Chondrocyte (in vitro differentiated cells): ENCODE measurements at regions not wholly inside any gene's neighbourhood (a gene's known extent, or its start where the extent isn't known, plus 50 kb on each side); places are given as distances from the start of the nearest gene placed in this dataset.
"Not testable (repeated sequence)": the region's sequence is repeated elsewhere in the genome, so short reads cannot be mapped to it uniquely, and the experiment has no call there.

ENCODE experiments used
- DNase-seq: peaks from one replicate; pipeline ENCODE4 v3.0.0; 2021; ENCODE audit warnings: mixed read lengths, low spot score
- H3K27ac Mint-ChIP-seq: one replicate; pipeline ENCODE4 v1.8.0; 2021; ENCODE audit warnings: mild to moderate bottlenecking, moderate library complexity, mixed read lengths; ENCODE audit not compliant: unreplicated experiment
- H3K27me3 Mint-ChIP-seq: 2 replicates; pipeline ENCODE4 v1.8.0; 2021; ENCODE audit warnings: low read depth, mixed read lengths
- H3K36me3 Mint-ChIP-seq: 2 replicates; pipeline ENCODE4 v1.8.0; 2021; ENCODE audit warnings: low read depth, mixed read lengths
- H3K4me1 Mint-ChIP-seq: 2 replicates; pipeline ENCODE4 v1.8.0; 2021; ENCODE audit warnings: low read depth, mild to moderate bottlenecking, mixed read lengths
- H3K4me3 Mint-ChIP-seq: one replicate; pipeline ENCODE4 v1.8.0; 2021; ENCODE audit warnings: mild to moderate bottlenecking, moderate library complexity, mixed read lengths; ENCODE audit not compliant: unreplicated experiment
- H3K9me3 Mint-ChIP-seq: 2 replicates; pipeline ENCODE4 v1.8.0; 2021; ENCODE audit warnings: low read depth, mixed read lengths
- CTCF ChIP-seq: fragments of 200-600 bp; sonication (generic); IDR thresholded peaks from 2 replicates; pipeline ENCODE4 v1.5.0; 2021; ENCODE audit warnings: antibody characterized with exemption, mild to moderate bottlenecking, moderate library complexity

GRCh38 chr6:21340573-21340972, 253.0 kb upstream of the SOX4 start:
- H3K27ac Mint-ChIP-seq, result no peak overlapping the region
- H3K9me3 Mint-ChIP-seq, result peaks cover 5% of the 10 kb centered on the region
- TF ChIP-seq CTCF, result no peak
- peaks cover 3% of the 10 kb centered on the region for H3K36me3 Mint-ChIP-seq
- no peak overlapping the region for H3K4me3 Mint-ChIP-seq
- H3K27me3 Mint-ChIP-seq, result no peaks in the 10 kb centered on the region
- DNase-seq, result no peak
- no peaks in the 10 kb centered on the region for H3K4me1 Mint-ChIP-seq

GRCh38 chr6:21341910-21342309, 251.6 kb upstream of the SOX4 start:
- Mint-ChIP-seq H3K4me1 (no peaks in the 10 kb centered on the region), H3K27me3 (no peaks in the 10 kb centered on the region), H3K27ac (no peak overlapping the region), H3K4me3 (no peak overlapping the region), H3K36me3 (peaks cover 3% of the 10 kb centered on the region), H3K9me3 (peaks cover 5% of the 10 kb centered on the region)
- no peak for TF ChIP-seq CTCF
- DNase-seq, result no peak

GRCh38 chr6:21342501-21342900, 251.1 kb upstream of the SOX4 start:
- Mint-ChIP-seq H3K4me3 (no peak overlapping the region), H3K27ac (no peak overlapping the region), H3K4me1 (no peaks in the 10 kb centered on the region), H3K27me3 (no peaks in the 10 kb centered on the region), H3K9me3 (no peaks in the 10 kb centered on the region), H3K36me3 (no peaks in the 10 kb centered on the region)
- no peak for TF ChIP-seq CTCF
- no peak for DNase-seq

GRCh38 chr6:21345704-21346103, 247.8 kb upstream of the SOX4 start:
- H3K36me3 Mint-ChIP-seq, H3K9me3 Mint-ChIP-seq, DNase-seq, H3K4me3 Mint-ChIP-seq, H3K27me3 Mint-ChIP-seq, H3K27ac Mint-ChIP-seq: not testable (repeated sequence)
- H3K4me1 Mint-ChIP-seq, result peaks cover 14% of the 10 kb centered on the region

GRCh38 chr6:21348146-21348503, 245.4 kb upstream of the SOX4 start:
- no peaks in the 10 kb centered on the region for H3K9me3 Mint-ChIP-seq
- no peaks in the 10 kb centered on the region for H3K27me3 Mint-ChIP-seq
- H3K27ac Mint-ChIP-seq, result peak overlapping the region; percentile 75
- H3K4me3 Mint-ChIP-seq, result no peak overlapping the region
- DNase-seq, result no peak
- H3K36me3 Mint-ChIP-seq, result no peaks in the 10 kb centered on the region
- TF ChIP-seq CTCF, result no peak
- peaks cover 14% of the 10 kb centered on the region for H3K4me1 Mint-ChIP-seq

- no peaks in the 10 kb centered on the region for H3K27me3 Mint-ChIP-seq
- no peak overlapping the region for H3K4me3 Mint-ChIP-seq
- no peaks in the 10 kb centered on the region for H3K36me3 Mint-ChIP-seq
- DNase-seq, result no peak
- peak; percentile 48 for TF ChIP-seq CTCF
- no peaks in the 10 kb centered on the region for H3K9me3 Mint-ChIP-seq
- H3K4me1 Mint-ChIP-seq, result peaks cover 14% of the 10 kb centered on the region
- H3K27ac Mint-ChIP-seq, result peak overlapping the region; percentile 75
These were observed 244.9 kb upstream of the SOX4 start for GRCh38 chr6:21348504-21349195.
